ENCODE measurements at regions not wholly inside any gene's neighbourhood (a gene's known extent, or its start where the extent isn't known, plus 50 kb on each side); places are given as distances from the start of the nearest gene placed in this dataset.

GRCh38 chr11:96580476-96581040 lies 190.7 kb downstream of the JRKL start:
- TF ChIP-seq CTCF (IDR thresholded peaks at IDR 0.05 in 2 of 3, conservative IDR thresholded peaks at IDR 0.05 in 1 of 3; ENCODE audit: control insufficient read depth in 2 of 3, extremely low read depth in 1 of 3, insufficient read depth in 1 of 3, low read depth in 3 of 3, low read length in 3 of 3) (no peak), POLR2A (IDR thresholded peaks at IDR 0.05; ENCODE audit: low read depth, low read length) (no peak), CEBPZ (IDR thresholded peaks at IDR 0.05; ENCODE audit: low read depth, low read length) (no peak), NFYB (IDR thresholded peaks at IDR 0.05; ENCODE audit: insufficient read depth, low read depth, low read length) (no peak), POLR2AphosphoS5 (IDR thresholded peaks at IDR 0.05; ENCODE audit: low read length) (no peak), ZNF384 (IDR thresholded peaks at IDR 0.05; ENCODE audit: borderline replicate concordance, low read depth, low read length) (no peak), POU2F2 (IDR thresholded peaks at IDR 0.05; ENCODE audit: borderline replicate concordance, low read depth, low read length) (no peak), HDAC2 (IDR thresholded peaks at IDR 0.05) (no peak), ELK1 (IDR thresholded peaks at IDR 0.05; ENCODE audit: low read depth, low read length) (no peak), CEBPB (IDR thresholded peaks at IDR 0.05; ENCODE audit: borderline replicate concordance in 1 of 2, low read depth in 2 of 2, low read length in 2 of 2) (no peak), SRF (IDR thresholded peaks at IDR 0.05; ENCODE audit: low read depth in 2 of 2, low read length in 2 of 2) (no peak)

Data from GM12878 (cell line).